Amygdala (tissue), 56 donors: ENCODE measurements at regions not wholly inside any gene's neighbourhood (a gene's known extent, or its start where the extent isn't known, plus 50 kb on each side); places are given as distances from the start of the nearest gene placed in this dataset.

ENCODE experiments used
- DNase-seq, 56 donors: peaks; one replicate each; lab custom pipeline; 2025; lab: John Stamatoyannopoulos, UW

GRCh38 chr7:130939321-130940095, 205.5 kb upstream of the KLF14 start:
- DNase-seq: no peak

GRCh38 chr7:130940326-130940725, 206.3 kb upstream of the KLF14 start:
- no peak for DNase-seq

GRCh38 chr7:130940907-130941306, 206.9 kb upstream of the KLF14 start:
- no peak for DNase-seq

- peak in 17 of 56 donors; percentile 18 to 57 (median 36) for DNase-seq
These were observed 207.6 kb upstream of the KLF14 start for GRCh38 chr7:130941322-130942210.

- DNase-seq: no peak
These were observed 208.4 kb upstream of the KLF14 start for GRCh38 chr7:130942211-130942964.

GRCh38 chr7:130943336-130943901, 209.4 kb upstream of the KLF14 start:
- DNase-seq: no peak

GRCh38 chr7:130943981-130944380, 210.0 kb upstream of the KLF14 start:
- DNase-seq: no peak

- no peak for DNase-seq
These were observed 211.0 kb upstream of the KLF14 start for GRCh38 chr7:130944997-130945396.

- DNase-seq: no peak
These were observed 211.4 kb upstream of the KLF14 start for GRCh38 chr7:130945411-130945811.

- DNase-seq: no peak
These were observed 212.1 kb upstream of the KLF14 start for GRCh38 chr7:130946114-130946513.

- no peak for DNase-seq
These were observed 214.0 kb upstream of the KLF14 start for GRCh38 chr7:130947792-130948580.

GRCh38 chr7:130948822-130949221, 214.8 kb upstream of the KLF14 start:
- no peak for DNase-seq

- no peak for DNase-seq
These were observed 215.5 kb upstream of the KLF14 start for GRCh38 chr7:130949550-130949949.

GRCh38 chr7:130950054-130950453, 216.0 kb upstream of the KLF14 start:
- no peak for DNase-seq

- DNase-seq: no peak
These were observed 216.7 kb upstream of the KLF14 start for GRCh38 chr7:130950741-130951140.

- no peak for DNase-seq
These were observed 217.4 kb upstream of the KLF14 start for GRCh38 chr7:130951303-130951975.

- DNase-seq: peak in 1 of 56 donors; percentile 13
These were observed 218.2 kb upstream of the KLF14 start for GRCh38 chr7:130951976-130952876.

GRCh38 chr7:130953196-130953595, 219.2 kb upstream of the KLF14 start:
- DNase-seq: no peak
